ENCODE measurements at regions not wholly inside any gene's neighbourhood (a gene's known extent, or its start where the extent isn't known, plus 50 kb on each side); places are given as distances from the start of the nearest gene placed in this dataset.

DNA sequence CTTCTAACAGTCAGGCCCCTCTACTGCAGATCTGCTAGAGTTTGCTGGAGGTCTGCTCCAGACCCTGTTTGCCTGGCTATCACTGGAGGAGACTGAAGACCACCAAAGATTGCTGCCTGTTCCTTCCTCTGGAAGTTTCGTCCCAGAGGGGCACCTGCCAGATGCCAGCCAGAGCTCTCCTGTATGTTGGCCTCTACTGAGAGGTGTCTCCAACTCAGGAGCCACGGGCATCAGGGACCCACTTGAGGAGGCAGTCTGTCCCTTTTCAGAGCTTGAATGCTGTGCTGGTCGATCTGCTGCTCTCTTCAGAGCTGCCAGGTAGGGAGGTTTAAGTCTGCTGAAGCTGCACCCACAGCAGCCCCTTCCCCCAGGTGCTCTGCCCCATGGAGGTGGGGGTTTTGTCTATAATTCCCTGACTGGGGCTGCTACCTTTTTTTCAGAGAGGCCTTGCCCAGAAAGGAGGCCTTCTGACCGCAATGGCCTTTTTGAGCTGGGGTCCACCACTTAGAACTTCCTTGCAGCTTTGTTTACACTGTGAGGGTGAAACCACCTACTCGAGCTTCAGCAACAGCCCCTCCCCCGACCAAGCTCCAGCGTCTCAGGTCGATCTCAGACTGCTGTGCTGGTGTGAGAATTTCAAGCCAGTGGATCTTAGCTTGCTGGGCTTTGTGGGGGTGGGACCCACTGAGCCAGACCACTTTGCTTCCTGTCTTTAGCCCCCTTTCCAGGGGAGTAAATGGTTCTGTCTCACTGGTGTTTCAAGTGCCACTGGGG, 566.0 kb downstream of the NR4A2 start:
- no peak for DNase-seq

- no peak for DNase-seq
Observed at GRCh38 chr2:155755481-155755880, 577.0 kb downstream of the NR4A2 start.

DNA sequence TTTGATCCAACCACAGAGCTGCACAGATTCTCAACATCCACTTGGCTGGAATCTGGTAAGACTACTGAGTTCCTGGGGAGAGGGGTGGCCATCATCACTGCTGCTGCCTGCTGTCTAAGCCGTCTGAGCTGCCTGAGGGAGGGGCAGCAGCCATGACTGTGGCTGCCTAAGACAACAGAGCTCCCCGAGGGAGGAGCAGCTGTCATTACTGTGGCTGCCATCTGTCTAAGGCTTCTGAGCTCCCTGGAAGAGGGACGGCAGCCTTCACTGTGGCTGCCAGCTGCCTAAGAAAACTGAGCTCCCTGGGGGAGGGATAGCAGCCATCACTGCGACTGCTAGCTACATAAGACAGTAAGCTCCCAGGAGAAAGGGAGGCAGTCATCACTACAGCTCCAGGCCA, 584.4 kb downstream of the NR4A2 start:
- peak; percentile 97 for DNase-seq

- DNase-seq = no peak
Observed at GRCh38 chr2:155747531-155747930, 585.0 kb downstream of the NR4A2 start.

DNA sequence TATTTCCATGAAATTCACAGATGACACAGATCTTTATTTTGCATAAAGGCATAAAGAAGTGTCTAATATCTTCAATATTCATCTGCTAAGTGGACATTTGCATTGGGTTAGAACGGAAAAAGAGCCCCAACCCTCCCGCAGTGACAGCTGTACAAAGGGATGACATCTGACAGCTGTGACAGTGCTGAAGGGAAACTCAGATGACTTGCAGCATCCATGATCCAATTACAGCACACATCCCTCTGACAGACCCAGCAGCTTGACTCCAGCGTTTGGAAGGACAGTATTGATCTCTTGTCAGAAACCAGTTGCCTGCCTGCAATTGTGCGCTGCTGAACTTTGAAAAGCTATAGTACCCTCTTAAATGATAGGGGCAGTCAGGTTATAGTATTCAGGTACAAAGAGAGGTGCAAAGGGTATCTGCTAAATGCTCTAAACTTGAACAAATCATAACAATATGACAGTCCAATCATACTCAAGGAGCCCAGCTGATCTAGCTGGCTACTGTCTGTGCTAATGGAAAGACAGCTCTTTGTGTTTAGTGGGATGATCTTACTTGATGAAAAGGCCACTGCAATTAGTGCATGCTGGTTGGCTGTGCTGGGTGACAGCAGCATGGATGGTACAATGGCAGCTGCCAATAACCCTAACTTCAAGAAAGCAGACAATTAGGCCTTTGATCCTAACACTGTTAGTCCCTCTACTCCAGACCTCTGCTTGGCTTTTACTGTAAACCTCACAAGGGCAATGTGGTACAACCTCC, 599.2 kb downstream of the NR4A2 start:
- DNase-seq = peak; percentile 69

DNA sequence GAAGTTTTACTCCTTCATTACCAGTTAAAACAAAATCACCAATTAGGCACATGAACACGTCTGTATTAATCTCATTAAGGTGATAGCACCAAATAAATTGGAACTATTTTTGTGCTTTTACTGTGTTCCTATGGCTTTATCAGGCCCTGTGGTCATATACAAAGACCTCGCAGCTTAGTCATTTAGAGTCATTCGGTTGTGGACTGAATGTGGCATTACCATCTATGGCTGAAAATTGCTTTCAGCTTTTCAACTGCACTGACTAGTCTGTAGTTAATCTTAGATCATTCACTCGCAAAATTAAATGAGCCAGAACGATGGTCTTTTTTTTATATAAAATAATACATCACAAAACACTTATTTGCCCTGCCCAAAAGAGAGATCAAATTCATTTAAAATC, 601.7 kb downstream of the NR4A2 start:
- no peak for DNase-seq

DNA sequence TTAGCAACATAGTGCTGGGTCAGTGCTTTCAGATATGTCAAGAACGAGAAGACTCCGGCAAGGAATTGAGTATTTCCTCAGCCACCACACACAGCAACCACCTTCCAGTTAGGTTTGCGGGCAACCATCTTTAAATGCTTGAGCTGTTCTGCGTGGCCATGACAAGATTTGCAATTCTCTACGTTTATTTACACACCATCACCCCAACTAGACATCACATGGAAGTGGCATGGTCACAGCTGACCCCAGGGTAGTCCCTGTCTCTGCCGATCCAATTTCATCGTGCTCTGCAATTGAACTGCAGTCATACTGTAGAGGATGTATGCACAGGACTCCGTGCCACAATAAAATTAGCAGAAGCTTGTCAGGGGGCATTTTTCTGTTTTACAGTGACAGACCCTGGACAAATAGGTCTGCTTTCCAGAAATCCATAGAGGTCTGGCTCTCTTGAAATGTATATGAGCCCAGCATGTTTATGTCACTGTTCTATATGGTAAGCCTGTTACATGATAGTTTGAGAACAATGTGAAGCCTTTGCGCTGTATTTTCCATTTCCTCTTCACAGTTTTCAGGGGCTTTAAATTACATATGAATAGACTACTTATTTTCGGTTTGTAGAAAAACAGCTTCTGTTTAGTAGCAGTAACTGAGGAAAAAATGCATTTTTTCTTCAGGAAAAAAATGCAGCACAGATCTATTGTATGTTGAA, 605.2 kb downstream of the NR4A2 start:
- no peak for DNase-seq

- DNase-seq = no peak
Observed at GRCh38 chr2:155722290-155722689, 610.2 kb downstream of the NR4A2 start.

DNA sequence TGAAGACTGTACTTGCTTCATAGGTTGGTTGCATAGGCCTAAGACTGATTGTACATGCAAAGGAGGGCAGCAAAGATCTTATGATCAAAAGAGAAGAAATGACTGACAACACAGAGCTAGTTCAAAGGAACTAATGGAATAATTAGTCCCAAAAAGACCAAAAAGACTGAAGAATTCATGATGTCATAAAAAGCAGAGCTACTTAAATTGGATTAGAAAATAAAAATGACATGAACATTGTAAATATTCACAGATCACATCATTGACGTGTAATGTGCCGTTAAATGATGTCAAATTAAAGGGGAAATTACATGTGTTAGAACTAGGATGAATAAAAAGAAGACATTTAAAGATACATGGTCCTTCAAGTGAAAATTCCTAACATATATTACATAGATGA, 616.8 kb downstream of the NR4A2 start:
- DNase-seq = no peak

DNA sequence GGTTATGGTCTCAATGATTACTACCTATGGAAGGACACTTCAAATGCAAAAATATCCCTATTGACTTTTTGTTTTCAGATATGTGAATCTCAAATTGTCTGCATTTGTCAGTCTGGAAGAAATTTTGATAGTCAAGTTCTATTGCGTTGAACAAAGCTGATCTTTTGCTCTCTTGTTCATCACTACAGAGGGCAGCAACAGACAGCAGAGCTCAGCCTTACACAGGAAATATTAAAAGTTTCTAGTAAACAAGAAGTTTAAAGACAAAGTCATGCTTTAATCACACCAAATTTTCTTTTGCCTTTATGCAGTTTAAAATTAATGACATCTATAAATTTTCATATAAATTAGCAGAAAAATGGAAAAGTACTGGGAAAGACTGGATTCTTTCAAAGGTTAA, 617.5 kb downstream of the NR4A2 start:
- DNase-seq = no peak

DNA sequence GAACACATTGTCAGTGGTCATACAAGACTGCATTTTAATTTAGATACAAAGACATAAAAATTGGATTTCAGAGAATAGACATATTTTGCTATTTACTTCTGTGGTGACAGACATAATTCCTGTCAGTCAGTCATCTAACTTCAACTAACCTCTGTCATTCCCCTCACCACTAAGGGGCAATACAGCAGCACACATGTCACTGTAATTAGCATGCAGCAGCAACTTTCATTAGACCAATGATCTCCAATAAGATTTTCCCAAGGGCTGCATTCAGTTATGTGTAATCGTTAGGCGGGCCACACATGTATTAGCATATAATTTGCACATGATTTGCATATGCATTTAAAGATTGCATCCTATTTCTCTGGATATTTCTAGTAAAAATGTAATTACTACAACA, 624.5 kb downstream of the NR4A2 start:
- no peak for DNase-seq

GRCh38 chr2:155703917-155704316, 628.6 kb downstream of the NR4A2 start:
- no peak for DNase-seq

DNA sequence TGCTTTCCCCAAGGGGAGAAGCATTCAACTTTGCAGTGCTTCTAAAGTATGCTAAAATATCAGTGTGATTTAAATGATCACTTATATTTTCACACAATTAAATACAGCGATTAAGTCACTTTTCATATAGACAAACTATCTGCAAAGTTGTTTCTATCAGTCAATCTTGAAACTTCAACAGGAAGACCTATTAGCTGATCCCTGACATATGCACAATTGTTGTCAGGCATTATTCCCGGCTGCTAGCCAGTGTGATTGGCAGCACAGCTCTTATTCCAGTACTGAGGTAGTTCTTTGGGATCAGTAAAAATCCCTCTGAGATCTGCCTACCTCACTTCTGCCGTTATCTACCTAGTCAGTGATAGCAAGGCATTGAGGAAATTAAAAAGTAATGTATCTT, 629.5 kb downstream of the NR4A2 start:
- DNase-seq = no peak

DNA sequence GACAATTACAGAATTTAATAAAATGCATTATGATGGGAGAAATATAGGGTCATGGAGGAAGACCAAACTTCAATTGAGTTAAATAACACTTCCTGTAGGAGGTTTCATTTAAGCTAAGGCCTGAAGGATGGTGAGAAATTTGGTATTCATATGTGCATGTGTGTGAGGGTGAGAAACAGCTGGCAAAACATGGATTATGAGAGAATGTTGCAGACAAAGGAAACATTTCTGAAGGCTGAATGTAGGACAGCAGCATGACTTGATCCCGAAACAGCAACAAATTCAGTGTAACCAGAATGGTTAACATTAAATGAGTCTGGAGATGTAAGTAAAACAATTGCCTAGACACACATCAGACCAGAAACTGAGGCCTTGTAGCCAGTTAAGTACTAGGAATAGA, 630.8 kb downstream of the NR4A2 start:
- no peak for DNase-seq

GRCh38 chr2:155696571-155696970, 636.0 kb downstream of the NR4A2 start:
- no peak for DNase-seq

- no peak for DNase-seq
Observed at GRCh38 chr2:155695505-155695904, 637.0 kb downstream of the NR4A2 start.

DNA sequence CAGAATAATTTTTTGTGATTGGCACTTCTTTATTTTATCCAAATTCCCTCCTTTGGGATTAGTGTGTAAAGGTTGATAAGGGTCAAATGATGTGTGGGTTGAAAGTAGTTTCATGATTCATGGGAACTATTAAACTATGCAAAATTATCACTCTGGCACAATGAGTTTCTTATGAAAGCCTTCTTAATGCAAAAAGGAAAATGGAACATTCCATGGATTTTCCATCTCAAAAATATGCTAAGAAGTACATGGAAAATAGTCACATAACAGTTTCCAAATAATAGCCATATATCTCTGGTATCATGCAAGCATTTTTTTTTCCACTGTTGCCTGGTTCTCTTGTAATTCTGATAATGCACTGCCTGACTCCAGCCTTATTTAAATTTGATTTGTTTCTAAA, 639.7 kb downstream of the NR4A2 start:
- DNase-seq = no peak

DNA sequence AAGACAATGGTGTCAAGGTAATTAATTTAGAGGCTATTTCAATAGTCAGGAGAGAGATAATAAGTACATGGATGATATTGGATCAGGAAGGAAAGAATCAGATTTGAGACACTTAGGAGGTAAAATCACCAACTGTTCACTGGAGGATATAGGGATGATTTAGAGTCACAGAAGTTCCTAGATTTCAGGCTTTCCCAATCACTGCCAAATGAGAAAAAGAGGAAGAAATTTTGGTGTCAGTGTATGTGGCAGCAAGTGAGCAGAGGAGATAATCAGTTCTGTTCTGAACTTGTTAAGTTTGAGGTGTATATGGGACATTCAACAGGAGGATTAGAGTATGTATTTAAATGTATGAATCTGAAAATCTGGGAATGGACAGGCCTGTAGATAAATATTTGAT, 640.4 kb downstream of the NR4A2 start:
- no peak for DNase-seq

GRCh38 chr2:155690785-155691184, 641.7 kb downstream of the NR4A2 start:
- no peak for DNase-seq

DNA sequence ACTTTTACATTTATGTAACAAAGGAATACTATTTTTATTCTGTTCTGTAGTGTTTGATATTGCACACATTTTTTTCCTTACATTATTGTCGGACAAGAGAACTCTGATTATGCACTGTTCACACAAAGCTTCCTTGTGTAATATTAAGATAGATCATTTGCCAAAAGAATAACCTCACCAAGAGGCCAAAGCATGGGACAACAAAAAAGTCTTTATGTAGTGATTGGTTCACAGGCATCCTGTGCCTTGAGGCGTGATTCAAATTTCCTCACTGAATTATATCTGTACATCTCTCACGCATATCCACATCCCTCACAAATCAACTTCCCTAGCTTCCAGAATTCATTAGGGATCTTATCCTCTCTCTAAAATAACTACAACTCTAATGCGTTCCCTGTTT, 642.7 kb downstream of the NR4A2 start:
- no peak for DNase-seq

- no peak for DNase-seq
Observed at GRCh38 chr2:155687181-155687580, 645.3 kb downstream of the NR4A2 start.

- DNase-seq = no peak
Observed at GRCh38 chr2:155679647-155680046, 652.9 kb downstream of the NR4A2 start.

DNA sequence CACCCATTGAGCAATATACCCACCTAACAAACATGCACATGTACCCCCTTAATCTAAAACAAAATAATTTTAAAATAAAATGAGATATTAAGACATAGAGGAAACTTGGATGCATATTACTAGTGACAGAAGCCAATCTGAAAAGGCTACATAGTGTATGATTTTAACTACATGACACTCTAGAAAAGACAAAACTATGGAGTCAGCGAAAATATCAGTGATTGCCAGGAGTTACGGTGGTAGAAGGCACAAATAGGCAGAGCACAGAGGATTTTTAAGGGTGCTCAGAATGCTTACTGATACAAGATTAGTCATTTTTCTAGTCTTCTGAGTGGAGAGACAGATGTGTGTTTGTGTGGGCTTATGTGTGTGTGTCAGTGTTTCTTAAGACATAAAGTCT, 656.6 kb downstream of the NR4A2 start:
- DNase-seq = no peak

DNA sequence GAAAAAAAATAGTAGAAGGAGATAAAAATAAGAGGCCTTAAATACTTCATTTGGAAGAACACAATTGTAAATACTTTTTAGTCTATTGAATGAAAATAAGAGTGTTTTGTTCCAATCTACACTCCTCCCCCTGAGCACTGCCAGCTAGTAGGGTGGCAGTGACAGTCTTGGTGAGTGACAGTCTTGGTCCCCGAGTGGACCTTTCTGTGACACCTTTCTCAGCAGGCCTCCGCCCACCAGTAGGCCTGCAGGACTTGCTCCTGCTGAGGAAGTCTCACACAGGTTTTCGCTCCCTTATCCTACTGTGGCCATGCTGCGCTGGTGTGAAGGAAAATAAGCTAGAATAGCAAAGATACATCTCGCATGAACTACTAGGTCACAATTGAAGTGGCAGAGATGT, 666.8 kb downstream of the NR4A2 start:
- DNase-seq = no peak
